ENCODE measurements at regions not wholly inside any gene's neighbourhood (a gene's known extent, or its start where the extent isn't known, plus 50 kb on each side); places are given as distances from the start of the nearest gene placed in this dataset.

GRCh38 chr17:47063475-47063874 is 84.4 kb upstream of the RPRML start:
- TF ChIP-seq, protein P1, sequence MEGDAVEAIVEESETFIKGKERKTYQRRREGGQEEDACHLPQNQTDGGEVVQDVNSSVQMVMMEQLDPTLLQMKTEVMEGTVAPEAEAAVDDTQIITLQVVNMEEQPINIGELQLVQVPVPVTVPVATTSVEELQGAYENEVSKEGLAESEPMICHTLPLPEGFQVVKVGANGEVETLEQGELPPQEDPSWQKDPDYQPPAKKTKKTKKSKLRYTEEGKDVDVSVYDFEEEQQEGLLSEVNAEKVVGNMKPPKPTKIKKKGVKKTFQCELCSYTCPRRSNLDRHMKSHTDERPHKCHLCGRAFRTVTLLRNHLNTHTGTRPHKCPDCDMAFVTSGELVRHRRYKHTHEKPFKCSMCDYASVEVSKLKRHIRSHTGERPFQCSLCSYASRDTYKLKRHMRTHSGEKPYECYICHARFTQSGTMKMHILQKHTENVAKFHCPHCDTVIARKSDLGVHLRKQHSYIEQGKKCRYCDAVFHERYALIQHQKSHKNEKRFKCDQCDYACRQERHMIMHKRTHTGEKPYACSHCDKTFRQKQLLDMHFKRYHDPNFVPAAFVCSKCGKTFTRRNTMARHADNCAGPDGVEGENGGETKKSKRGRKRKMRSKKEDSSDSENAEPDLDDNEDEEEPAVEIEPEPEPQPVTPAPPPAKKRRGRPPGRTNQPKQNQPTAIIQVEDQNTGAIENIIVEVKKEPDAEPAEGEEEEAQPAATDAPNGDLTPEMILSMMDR (IDR thresholded peaks at IDR 0.05; ENCODE audit: insufficient read depth, low read depth, low read length), result no peak
- no peak for TF ChIP-seq EZH2 (IDR thresholded peaks at IDR 0.05; ENCODE audit: insufficient read depth, low read length)
